SJSA1 (cell line): ENCODE measurements at regions not wholly inside any gene's neighbourhood (a gene's known extent, or its start where the extent isn't known, plus 50 kb on each side); places are given as distances from the start of the nearest gene placed in this dataset.
"Not testable (repeated sequence)": the region's sequence is repeated elsewhere in the genome, so short reads cannot be mapped to it uniquely, and the experiment has no call there.

Source experiments
- DNase-seq, 2 experiments: peaks; one replicate each; pipeline ENCODE4 v3.0.0-alpha.2; 2015 to 2020; ENCODE audit warnings: low spot score in 2 of 2, low read depth in 1 of 2
- H3K27ac ChIP-seq: fragments of 250-450 bp; sonication (Bioruptor Pico); 2 replicates; pipeline ENCODE4 v1.5.1; 2020; ENCODE audit warnings: mild to moderate bottlenecking, moderate library complexity
- H3K27me3 ChIP-seq: fragments of 250-450 bp; sonication (Bioruptor Pico); replicated peaks from 2 replicates; pipeline ENCODE4 v1.5.1; 2020; ENCODE audit warnings: mild to moderate bottlenecking, moderate library complexity
- H3K36me3 ChIP-seq: fragments of 250-450 bp; sonication (Bioruptor Pico); 2 replicates; pipeline ENCODE4 v1.5.1; 2020; ENCODE audit warnings: mild to moderate bottlenecking
- H3K4me1 ChIP-seq: fragments of 250-450 bp; sonication (Bioruptor Pico); replicated peaks from 2 replicates; pipeline ENCODE4 v1.6.1; 2021; ENCODE audit warnings: mild to moderate bottlenecking
- H3K4me3 ChIP-seq: fragments of 250-450 bp; sonication (Bioruptor Pico); 2 replicates; pipeline ENCODE4 v1.5.1; 2020; ENCODE audit warnings: mild to moderate bottlenecking
- H3K9me3 ChIP-seq: fragments of 250-450 bp; sonication (Bioruptor Pico); replicated peaks from 2 replicates; pipeline ENCODE4 v1.5.1; 2020; ENCODE audit warnings: mild to moderate bottlenecking

GRCh38 chr6:81166770-81167169, 585.7 kb downstream of the TENT5A start:
- no peaks in the 10 kb centered on the region for H3K4me1 ChIP-seq
- no peak overlapping the region for H3K27ac ChIP-seq
- no peaks in the 10 kb centered on the region for H3K36me3 ChIP-seq
- H3K9me3 ChIP-seq, result no peaks in the 10 kb centered on the region
- no peaks in the 10 kb centered on the region for H3K27me3 ChIP-seq
- no peak for DNase-seq
- H3K4me3 ChIP-seq, result no peak overlapping the region

GRCh38 chr6:81158956-81159355, 593.5 kb downstream of the TENT5A start:
- DNase-seq, result no peak
- Histone ChIP-seq H3K27ac (no peak overlapping the region), H3K4me1 (no peaks in the 10 kb centered on the region), H3K9me3 (no peaks in the 10 kb centered on the region), H3K4me3 (no peak overlapping the region), H3K27me3 (no peaks in the 10 kb centered on the region), H3K36me3 (no peaks in the 10 kb centered on the region)

- DNase-seq, result no peak
- no peaks in the 10 kb centered on the region for H3K27me3 ChIP-seq
These were observed 603.7 kb downstream of the TENT5A start for GRCh38 chr6:81148751-81149150.

GRCh38 chr6:81145506-81145905, 607.0 kb downstream of the TENT5A start:
- Histone ChIP-seq H3K27ac (no peak overlapping the region), H3K9me3 (no peaks in the 10 kb centered on the region), H3K27me3 (no peaks in the 10 kb centered on the region), H3K4me3 (no peak overlapping the region), H3K36me3 (no peaks in the 10 kb centered on the region), H3K4me1 (no peaks in the 10 kb centered on the region)
- DNase-seq, result no peak

More at GRCh38 chr6:81148751-81149150, 603.7 kb downstream of the TENT5A start:
- Histone ChIP-seq H3K4me1 (no peaks in the 10 kb centered on the region), H3K9me3 (no peaks in the 10 kb centered on the region), H3K36me3 (no peaks in the 10 kb centered on the region), H3K4me3 (no peak overlapping the region), H3K27ac (no peak overlapping the region)

GRCh38 chr6:81144346-81144745, 608.1 kb downstream of the TENT5A start:
- H3K4me1 ChIP-seq, result no peaks in the 10 kb centered on the region
- DNase-seq, result no peak
- H3K4me3 ChIP-seq, result no peak overlapping the region
- no peak overlapping the region for H3K27ac ChIP-seq
- no peaks in the 10 kb centered on the region for H3K36me3 ChIP-seq
- no peaks in the 10 kb centered on the region for H3K9me3 ChIP-seq
- H3K27me3 ChIP-seq, result no peaks in the 10 kb centered on the region

GRCh38 chr6:81138236-81138635, 614.2 kb downstream of the TENT5A start:
- no peaks in the 10 kb centered on the region; the same call in 1 of the 2 replicates for H3K9me3 ChIP-seq
- H3K4me3 ChIP-seq, result no peak overlapping the region
- H3K27ac ChIP-seq, result no peak overlapping the region
- DNase-seq, result no peak
- H3K36me3 ChIP-seq, result no peaks in the 10 kb centered on the region
- no peaks in the 10 kb centered on the region for H3K4me1 ChIP-seq
- H3K27me3 ChIP-seq, result no peaks in the 10 kb centered on the region

GRCh38 chr6:81130969-81131368, 621.5 kb downstream of the TENT5A start:
- H3K36me3 ChIP-seq, result no peaks in the 10 kb centered on the region
- no peaks in the 10 kb centered on the region for H3K27me3 ChIP-seq
- no peaks in the 10 kb centered on the region for H3K4me1 ChIP-seq
- no peak overlapping the region for H3K27ac ChIP-seq
- DNase-seq, result no peak
- no peaks in the 10 kb centered on the region for H3K9me3 ChIP-seq
- no peak overlapping the region for H3K4me3 ChIP-seq

- H3K27ac ChIP-seq, result no peak overlapping the region
- no peaks in the 10 kb centered on the region for H3K9me3 ChIP-seq
- H3K4me1 ChIP-seq, result no peaks in the 10 kb centered on the region
- no peak overlapping the region for H3K4me3 ChIP-seq
- H3K36me3 ChIP-seq, result no peaks in the 10 kb centered on the region
- no peaks in the 10 kb centered on the region for H3K27me3 ChIP-seq
- no peak for DNase-seq
These were observed 622.4 kb downstream of the TENT5A start for GRCh38 chr6:81130061-81130460.

GRCh38 chr6:81128671-81129070, 623.8 kb downstream of the TENT5A start:
- H3K4me3 ChIP-seq, result no peak overlapping the region
- H3K4me1 ChIP-seq, result no peaks in the 10 kb centered on the region
- no peak overlapping the region for H3K27ac ChIP-seq
- no peaks in the 10 kb centered on the region for H3K27me3 ChIP-seq
- no peak for DNase-seq
- no peaks in the 10 kb centered on the region for H3K9me3 ChIP-seq
- no peaks in the 10 kb centered on the region for H3K36me3 ChIP-seq

- Histone ChIP-seq H3K36me3 (no peaks in the 10 kb centered on the region), H3K4me1 (no peaks in the 10 kb centered on the region), H3K4me3 (no peak overlapping the region), H3K9me3 (no peaks in the 10 kb centered on the region), H3K27ac (no peak overlapping the region), H3K27me3 (no peaks in the 10 kb centered on the region)
- DNase-seq, result no peak
These were observed 626.3 kb downstream of the TENT5A start for GRCh38 chr6:81126150-81126549.

- Histone ChIP-seq H3K4me3 (no peak overlapping the region), H3K9me3 (no peaks in the 10 kb centered on the region), H3K27me3 (no peaks in the 10 kb centered on the region), H3K36me3 (no peaks in the 10 kb centered on the region), H3K4me1 (no peaks in the 10 kb centered on the region), H3K27ac (no peak overlapping the region)
- DNase-seq, result no peak
These were observed 632.2 kb downstream of the TENT5A start for GRCh38 chr6:81120280-81120679.

- no peak for DNase-seq
These were observed 646.5 kb downstream of the TENT5A start for GRCh38 chr6:81105998-81106397.

GRCh38 chr6:81098109-81098814, 654.2 kb downstream of the TENT5A start:
- DNase-seq, result no peak
- Histone ChIP-seq H3K4me3 (no peak overlapping the region), H3K27me3 (0 out of 2 replicates have a peak, but pooled peaks cover 3% of the 10 kb centered on the region), H3K4me1 (no peaks in the 10 kb centered on the region), H3K9me3 (no peaks in the 10 kb centered on the region; the same call in 1 of the 2 replicates), H3K36me3 (no peaks in the 10 kb centered on the region), H3K27ac (no peak overlapping the region)

More at GRCh38 chr6:81105998-81106397, 646.5 kb downstream of the TENT5A start:
- no peak overlapping the region for H3K27ac ChIP-seq
- H3K36me3 ChIP-seq, result no peaks in the 10 kb centered on the region
- H3K4me3 ChIP-seq, result no peak overlapping the region
- H3K4me1 ChIP-seq, result no peaks in the 10 kb centered on the region
- no peaks in the 10 kb centered on the region; the same call in 1 of the 2 replicates for H3K9me3 ChIP-seq
- no peaks in the 10 kb centered on the region for H3K27me3 ChIP-seq

- H3K27me3 ChIP-seq, H3K4me3 ChIP-seq: not testable (repeated sequence)
These were observed 656.0 kb downstream of the TENT5A start for GRCh38 chr6:81096464-81096863.

GRCh38 chr6:81093051-81093450, 659.4 kb downstream of the TENT5A start:
- DNase-seq, result no peak
- no peaks in the 10 kb centered on the region for H3K36me3 ChIP-seq
- H3K9me3 ChIP-seq, result no peaks in the 10 kb centered on the region
- no peak overlapping the region for H3K4me3 ChIP-seq
- no peak overlapping the region for H3K27ac ChIP-seq
- H3K4me1 ChIP-seq, result no peaks in the 10 kb centered on the region
- H3K27me3 ChIP-seq, result 0 out of 2 replicates have a peak, but pooled peaks cover 3% of the 10 kb centered on the region

More at GRCh38 chr6:81096464-81096863, 656.0 kb downstream of the TENT5A start:
- H3K36me3 ChIP-seq, H3K9me3 ChIP-seq, H3K27ac ChIP-seq, H3K4me1 ChIP-seq, DNase-seq: not testable (repeated sequence)
